ENCODE measurements at regions not wholly inside any gene's neighbourhood (a gene's known extent, or its start where the extent isn't known, plus 50 kb on each side); places are given as distances from the start of the nearest gene placed in this dataset.

DNA sequence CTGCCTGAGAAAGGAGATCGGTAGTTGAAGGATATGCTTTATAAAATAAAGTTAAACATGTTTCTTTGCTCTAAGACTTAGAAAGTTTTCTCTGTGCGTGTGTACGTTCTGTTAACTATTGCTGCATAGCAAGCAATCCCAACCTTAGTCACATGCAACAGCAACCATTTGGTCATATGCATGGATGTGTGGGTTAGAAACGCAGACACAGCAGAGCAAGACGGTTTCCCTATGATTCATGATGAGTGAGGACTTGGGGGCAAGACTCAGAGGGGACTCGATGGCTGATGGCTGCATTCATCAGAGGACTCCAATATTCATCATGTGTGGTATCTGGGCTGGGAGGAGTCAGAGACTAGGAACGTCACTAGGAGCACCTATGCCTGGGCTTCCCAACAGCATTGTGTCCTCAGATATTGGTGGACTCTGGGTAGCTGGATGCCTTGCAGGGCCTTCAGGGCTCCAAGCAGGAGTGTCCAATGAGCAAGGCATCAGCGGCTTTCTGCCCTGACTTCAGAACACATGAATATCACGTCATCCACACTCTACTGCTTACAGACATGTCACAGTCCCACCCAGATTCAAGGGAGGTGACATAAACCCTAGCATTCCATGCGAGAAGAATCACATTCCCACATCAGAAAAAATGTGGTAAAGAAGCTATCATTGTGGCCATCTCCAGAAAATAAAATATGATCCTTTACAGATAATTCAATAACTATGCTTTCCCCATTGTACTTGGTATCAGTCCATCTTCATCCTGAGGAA lies 731.2 kb downstream of the TNS3 start:
- CTCF ChIA-PET: no interaction called here
- Mint-ChIP-seq H3K27me3 (no peaks in the 10 kb centered on the region), H3K36me3 (ENCODE audit: low read depth) (no peaks in the 10 kb centered on the region)

DNA sequence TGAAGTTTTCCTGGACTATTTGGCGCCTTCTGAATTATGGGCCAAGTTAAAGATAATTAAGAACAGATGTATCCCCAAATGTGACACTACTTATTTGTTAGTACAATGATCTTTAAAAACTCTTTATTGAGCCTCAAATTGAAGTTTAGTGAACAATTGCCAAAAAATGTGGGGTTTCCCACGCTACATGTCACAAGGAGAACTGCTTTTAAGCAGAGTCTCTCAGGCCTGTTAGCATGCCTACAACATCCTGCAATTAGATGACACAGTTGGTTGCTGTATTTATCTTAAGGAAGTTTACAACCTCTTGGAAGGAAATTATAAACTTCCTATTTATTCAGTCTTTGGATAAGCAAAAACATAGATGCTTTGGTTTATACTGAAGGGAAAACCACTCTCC lies 733.0 kb downstream of the TNS3 start:
- CTCF ChIA-PET: no interaction called here
- Mint-ChIP-seq H3K27me3 (no peaks in the 10 kb centered on the region), H3K9me3 (peaks cover 5% of the 10 kb centered on the region), H3K4me3 (no peak overlapping the region), H3K27ac (no peak overlapping the region), H3K4me1 (no peaks in the 10 kb centered on the region), H3K36me3 (ENCODE audit: low read depth) (no peaks in the 10 kb centered on the region)
- POLR2A ChIA-PET: no interaction called here
- no peak for DNase-seq

More for the DNA sequence above, 731.2 kb downstream of the TNS3 start:
- DNase-seq: no peak
- H3K27ac Mint-ChIP-seq: no peak overlapping the region
- H3K4me3 Mint-ChIP-seq: no peak overlapping the region
- POLR2A ChIA-PET: no interaction called here
- peaks cover 2% of the 10 kb centered on the region for H3K9me3 Mint-ChIP-seq
- H3K4me1 Mint-ChIP-seq: no peaks in the 10 kb centered on the region

DNA sequence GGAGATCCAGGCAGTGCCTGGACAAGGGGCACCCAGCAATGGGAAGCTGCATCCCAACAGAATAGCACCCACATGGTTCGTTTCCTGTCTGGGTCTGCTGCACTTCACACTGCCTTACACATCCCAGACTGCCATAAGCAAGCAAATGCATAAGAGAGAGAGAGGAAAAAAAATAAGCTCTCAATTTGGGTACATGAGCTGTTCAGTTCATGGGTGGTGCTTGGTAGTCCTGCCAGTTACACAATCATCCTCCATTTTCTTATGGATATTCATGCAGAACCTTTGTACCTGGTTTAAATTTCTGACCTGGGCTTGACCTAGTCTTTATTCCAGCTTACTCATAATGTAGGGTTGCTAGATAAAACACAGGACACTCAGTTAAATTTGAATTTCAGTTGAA lies 733.6 kb downstream of the TNS3 start:
- POLR2A ChIA-PET: no interaction called here
- H3K27me3 Mint-ChIP-seq: no peaks in the 10 kb centered on the region
- H3K36me3 Mint-ChIP-seq (ENCODE audit: low read depth): no peaks in the 10 kb centered on the region
- H3K9me3 Mint-ChIP-seq: peaks cover 5% of the 10 kb centered on the region
- H3K4me1 Mint-ChIP-seq: no peaks in the 10 kb centered on the region
- H3K4me3 Mint-ChIP-seq: no peak overlapping the region
- CTCF ChIA-PET: no interaction called here
- DNase-seq: no peak
- H3K27ac Mint-ChIP-seq: no peak overlapping the region

DNA sequence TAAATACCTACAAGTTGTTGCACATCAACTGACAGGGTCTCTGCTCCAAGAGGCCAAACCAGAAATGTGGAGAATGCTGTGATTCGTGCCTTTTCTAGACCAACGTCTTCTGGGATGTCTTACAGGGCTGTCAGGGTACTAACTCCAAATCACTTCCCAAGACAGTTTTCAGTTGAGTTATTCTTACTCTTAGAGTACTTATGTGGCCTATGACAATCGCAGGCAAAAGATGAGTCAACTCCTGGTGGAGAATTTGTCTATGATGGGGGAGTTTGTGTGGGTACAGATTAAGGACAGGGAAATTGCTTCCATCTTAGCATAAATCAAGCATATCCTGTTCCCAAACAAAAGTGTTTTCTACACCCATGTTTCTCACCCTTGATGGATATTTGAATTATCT lies 734.8 kb downstream of the TNS3 start:
- H3K27me3 Mint-ChIP-seq: no peaks in the 10 kb centered on the region
- CTCF ChIA-PET: no interaction called here
- no peaks in the 10 kb centered on the region for H3K4me1 Mint-ChIP-seq
- no peaks in the 10 kb centered on the region for H3K36me3 Mint-ChIP-seq (ENCODE audit: low read depth)
- POLR2A ChIA-PET: no interaction called here
- no peak overlapping the region for H3K4me3 Mint-ChIP-seq
- DNase-seq: no peak
- no peak overlapping the region for H3K27ac Mint-ChIP-seq
- H3K9me3 Mint-ChIP-seq: peaks cover 5% of the 10 kb centered on the region

DNA sequence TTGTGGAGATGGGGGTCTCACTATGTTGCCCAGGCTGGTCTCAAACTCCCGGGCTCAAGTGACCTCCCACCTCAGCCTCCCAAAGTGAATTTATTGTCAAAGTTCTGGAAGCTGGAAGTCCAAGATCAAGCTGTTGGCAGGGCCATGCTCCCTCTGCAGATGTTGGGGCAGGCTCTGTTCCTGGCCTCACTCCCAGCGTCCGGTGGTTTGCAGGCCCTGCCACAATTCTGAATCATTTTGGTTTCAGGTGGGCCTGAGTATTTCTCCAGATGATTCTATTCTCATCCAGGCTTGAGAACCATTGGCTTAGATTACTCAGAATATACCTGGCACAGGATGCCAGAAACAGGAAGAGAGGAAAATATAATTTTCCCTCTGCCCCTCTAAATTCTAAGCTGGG lies 737.4 kb downstream of the TNS3 start:
- no peaks in the 10 kb centered on the region for H3K27me3 Mint-ChIP-seq
- no peaks in the 10 kb centered on the region for H3K36me3 Mint-ChIP-seq (ENCODE audit: low read depth)
- no peak for DNase-seq
- no peak overlapping the region for H3K4me3 Mint-ChIP-seq
- H3K27ac Mint-ChIP-seq: no peak overlapping the region
- peaks cover 7% of the 10 kb centered on the region for H3K9me3 Mint-ChIP-seq
- ChIA-PET CTCF (no interaction called here), POLR2A (no interaction called here)
- H3K4me1 Mint-ChIP-seq: no peaks in the 10 kb centered on the region

DNA sequence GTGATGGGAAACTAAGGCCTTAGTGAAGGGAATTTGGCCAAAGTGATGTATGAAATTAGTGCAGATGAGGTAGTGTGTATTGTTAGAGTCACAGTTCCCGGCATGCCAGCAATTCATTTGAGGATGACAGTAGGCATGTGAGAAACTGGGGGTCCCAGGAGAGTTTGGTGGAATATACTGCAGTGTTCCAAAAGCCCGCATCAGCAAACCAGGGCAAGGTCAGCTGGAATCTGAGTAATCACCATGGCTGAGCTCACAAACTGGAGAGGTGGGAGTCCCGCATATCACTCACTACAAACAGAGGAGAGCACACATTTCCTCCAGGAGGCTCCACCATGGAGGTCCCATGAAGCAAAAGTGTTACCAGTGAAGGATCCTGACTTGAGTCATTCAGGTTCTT lies 740.7 kb downstream of the TNS3 start:
- Mint-ChIP-seq H3K27me3 (no peaks in the 10 kb centered on the region), H3K27ac (no peak overlapping the region), H3K9me3 (peaks cover 7% of the 10 kb centered on the region), H3K36me3 (ENCODE audit: low read depth) (no peaks in the 10 kb centered on the region), H3K4me1 (no peaks in the 10 kb centered on the region), H3K4me3 (no peak overlapping the region)
- ChIA-PET CTCF (no interaction called here), POLR2A (no interaction called here)
- DNase-seq: no peak

DNA sequence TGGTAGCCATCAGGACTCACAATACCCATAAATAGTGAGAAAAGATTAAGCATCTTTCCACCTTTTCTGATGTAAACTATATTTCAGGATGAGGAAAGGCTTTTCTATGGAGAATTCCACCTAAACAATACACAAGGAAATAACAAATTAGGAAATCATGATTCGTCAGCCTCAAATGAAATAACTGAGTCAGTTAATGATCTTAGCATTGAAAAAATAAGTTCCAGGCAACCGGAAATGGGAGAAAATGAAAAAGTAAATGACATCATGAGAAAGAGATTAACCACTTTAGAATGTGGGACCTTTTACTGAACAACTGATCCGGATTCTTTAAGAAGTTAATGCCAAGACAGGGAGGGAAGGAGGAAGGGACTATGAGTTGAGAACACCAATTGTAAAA lies 742.3 kb downstream of the TNS3 start:
- POLR2A ChIA-PET: no interaction called here
- CTCF ChIA-PET: no interaction called here
- Mint-ChIP-seq H3K27ac (no peak overlapping the region), H3K36me3 (ENCODE audit: low read depth) (no peaks in the 10 kb centered on the region), H3K9me3 (peaks cover 2% of the 10 kb centered on the region), H3K27me3 (no peaks in the 10 kb centered on the region), H3K4me3 (no peak overlapping the region), H3K4me1 (no peaks in the 10 kb centered on the region)
- no peak for DNase-seq

DNA sequence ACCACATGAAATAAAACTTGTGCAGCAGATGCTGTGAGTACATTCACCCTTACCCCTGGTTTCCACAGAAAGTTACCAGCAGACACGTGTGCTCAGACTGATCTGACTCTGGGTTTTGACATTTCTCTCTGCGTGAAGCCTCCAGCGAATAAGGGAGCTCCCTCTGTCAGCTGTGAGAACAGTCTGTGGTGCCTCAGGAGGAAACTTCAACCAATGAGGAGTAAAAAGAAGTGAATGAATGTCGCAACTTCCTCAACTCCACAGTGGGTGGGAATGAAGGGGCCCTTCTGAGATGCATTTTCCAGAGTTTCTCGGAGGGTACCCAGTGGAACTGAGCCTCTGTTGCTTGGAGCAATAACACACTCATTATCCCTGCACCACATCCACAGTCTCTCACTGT lies 743.4 kb downstream of the TNS3 start:
- H3K27me3 Mint-ChIP-seq: no peaks in the 10 kb centered on the region
- H3K9me3 Mint-ChIP-seq: peaks cover 2% of the 10 kb centered on the region
- no peaks in the 10 kb centered on the region for H3K36me3 Mint-ChIP-seq (ENCODE audit: low read depth)
- CTCF ChIA-PET: interaction anchor here (0.6 kb wide), 1 partner anchor 319 kb away, joined by 4 read pairs; no protein-coding TSS in a partner anchor
- H3K4me1 Mint-ChIP-seq: no peaks in the 10 kb centered on the region
- DNase-seq: no peak
- H3K4me3 Mint-ChIP-seq: no peak overlapping the region
- H3K27ac Mint-ChIP-seq: no peak overlapping the region
- POLR2A ChIA-PET: no interaction called here

DNA sequence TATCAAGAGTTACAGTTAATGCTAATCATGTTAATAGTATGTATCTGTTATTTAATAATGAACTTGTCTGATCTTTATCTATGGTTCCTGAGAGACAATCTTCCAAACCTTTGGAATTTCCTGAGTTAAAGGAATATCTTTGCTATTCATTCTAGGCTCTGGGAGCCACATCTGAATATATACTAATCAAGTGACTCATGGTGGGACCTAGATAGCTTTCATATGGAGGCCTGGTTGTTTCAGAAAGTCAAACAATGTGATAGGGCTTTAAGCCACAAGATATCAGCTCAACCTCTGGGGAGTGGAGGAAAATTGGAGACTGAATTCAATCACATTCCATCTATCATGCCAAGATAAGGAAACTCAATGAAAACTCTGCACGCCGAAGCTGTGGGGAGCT lies 746.4 kb downstream of the TNS3 start:
- CTCF ChIA-PET: no interaction called here
- H3K4me1 Mint-ChIP-seq: no peaks in the 10 kb centered on the region
- POLR2A ChIA-PET: no interaction called here
- no peak overlapping the region for H3K4me3 Mint-ChIP-seq
- no peaks in the 10 kb centered on the region for H3K36me3 Mint-ChIP-seq (ENCODE audit: low read depth)
- no peak overlapping the region for H3K27ac Mint-ChIP-seq
- no peaks in the 10 kb centered on the region for H3K27me3 Mint-ChIP-seq
- peaks cover 2% of the 10 kb centered on the region for H3K9me3 Mint-ChIP-seq
- DNase-seq: no peak

DNA sequence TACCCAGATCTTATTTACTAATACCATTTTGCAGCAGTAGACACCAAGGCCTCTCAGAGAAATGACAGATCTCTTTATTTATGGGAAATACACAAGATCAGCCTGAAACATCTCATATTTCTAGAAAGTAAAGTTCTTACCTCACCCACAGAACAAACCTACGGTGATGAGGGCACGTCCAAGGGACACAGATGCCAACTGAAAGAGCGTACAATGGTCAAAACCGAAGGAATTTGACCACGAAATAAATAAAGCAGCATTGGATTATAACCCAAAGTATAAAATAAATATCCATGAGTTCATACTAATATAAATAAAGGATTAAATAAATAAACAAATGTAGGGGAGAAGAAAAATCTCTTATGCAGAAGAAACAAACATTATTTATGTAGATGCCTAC lies 747.0 kb downstream of the TNS3 start:
- H3K27ac Mint-ChIP-seq: no peak overlapping the region

DNA sequence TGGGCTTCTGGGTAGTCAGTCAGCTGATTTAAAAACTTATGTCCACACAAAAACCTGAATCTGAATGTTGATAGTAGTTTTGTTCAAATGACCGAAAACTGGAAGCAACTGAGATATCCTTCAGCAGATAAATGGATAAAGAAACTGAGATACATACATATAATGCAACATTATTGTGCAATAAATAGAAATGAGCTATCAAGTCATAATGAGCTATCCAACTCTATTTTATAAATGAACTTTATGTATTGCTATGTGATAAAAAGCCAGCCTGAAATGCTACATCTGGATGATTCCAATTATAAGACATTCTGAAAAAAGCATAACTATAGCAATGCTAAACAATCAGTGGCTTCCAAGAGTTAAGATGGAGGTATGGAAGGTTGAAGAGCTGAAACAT lies 748.7 kb downstream of the TNS3 start:
- no peak overlapping the region for H3K4me3 Mint-ChIP-seq
- no peaks in the 10 kb centered on the region for H3K4me1 Mint-ChIP-seq
- ChIA-PET POLR2A (no interaction called here), CTCF (no interaction called here)
- DNase-seq: no peak
- H3K27ac Mint-ChIP-seq: no peak overlapping the region
- H3K27me3 Mint-ChIP-seq: no peaks in the 10 kb centered on the region
- no peaks in the 10 kb centered on the region for H3K36me3 Mint-ChIP-seq (ENCODE audit: low read depth)
- H3K9me3 Mint-ChIP-seq: no peaks in the 10 kb centered on the region

More for the DNA sequence above, 747.0 kb downstream of the TNS3 start:
- CTCF ChIA-PET: no interaction called here
- Mint-ChIP-seq H3K4me1 (no peaks in the 10 kb centered on the region), H3K4me3 (no peak overlapping the region), H3K9me3 (peaks cover 2% of the 10 kb centered on the region), H3K36me3 (ENCODE audit: low read depth) (no peaks in the 10 kb centered on the region), H3K27me3 (no peaks in the 10 kb centered on the region)
- POLR2A ChIA-PET: no interaction called here
- no peak for DNase-seq

DNA sequence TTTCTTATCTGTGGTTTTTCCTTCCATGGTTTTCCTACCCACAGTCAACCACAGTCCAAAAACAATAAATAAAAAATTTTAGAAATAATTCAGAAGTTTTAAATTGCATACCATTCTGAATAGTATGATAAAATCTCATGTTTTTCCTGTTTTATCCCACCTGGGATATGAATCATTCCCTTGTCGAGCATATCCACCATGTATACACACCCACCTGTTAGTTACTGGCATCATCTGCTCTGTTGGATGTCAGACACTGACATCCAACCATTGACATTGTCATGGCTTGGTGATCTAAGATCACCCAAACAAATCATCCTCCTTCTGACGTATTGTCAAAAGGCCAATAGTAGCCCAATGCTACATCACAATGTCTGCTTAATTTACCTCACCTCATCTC lies 749.8 kb downstream of the TNS3 start:
- Mint-ChIP-seq H3K4me1 (no peaks in the 10 kb centered on the region), H3K4me3 (no peak overlapping the region), H3K9me3 (no peaks in the 10 kb centered on the region), H3K27ac (no peak overlapping the region), H3K27me3 (no peaks in the 10 kb centered on the region), H3K36me3 (ENCODE audit: low read depth) (no peaks in the 10 kb centered on the region)
- ChIA-PET CTCF (no interaction called here), POLR2A (no interaction called here)
- no peak for DNase-seq

DNA sequence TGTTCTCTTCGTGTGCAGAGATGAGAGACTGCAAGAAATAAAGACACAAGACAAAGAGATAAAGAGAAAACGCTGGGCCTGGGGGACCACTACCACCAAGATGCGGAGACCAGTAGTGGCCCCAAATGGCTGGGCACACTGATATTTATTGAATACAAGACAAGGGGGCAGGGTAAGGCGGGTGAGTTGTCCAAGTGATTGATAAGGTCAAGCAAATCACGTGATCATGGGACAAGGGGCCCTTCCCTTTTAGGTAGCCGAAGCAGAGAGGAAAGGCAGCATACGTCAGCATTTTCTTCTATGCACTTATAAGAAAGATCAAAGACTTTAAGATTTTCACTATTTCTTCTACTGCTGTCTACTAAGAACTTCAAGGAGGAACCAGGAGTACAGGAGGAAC lies 762.1 kb downstream of the TNS3 start:
- DNase-seq: no peak
- H3K27ac Mint-ChIP-seq: no peak overlapping the region
- no peaks in the 10 kb centered on the region for H3K4me1 Mint-ChIP-seq
- CTCF ChIA-PET: no interaction called here
- H3K9me3 Mint-ChIP-seq: peaks cover 7% of the 10 kb centered on the region
- no peaks in the 10 kb centered on the region for H3K27me3 Mint-ChIP-seq
- POLR2A ChIA-PET: no interaction called here
- no peaks in the 10 kb centered on the region for H3K36me3 Mint-ChIP-seq (ENCODE audit: low read depth)
- no peak overlapping the region for H3K4me3 Mint-ChIP-seq

DNA sequence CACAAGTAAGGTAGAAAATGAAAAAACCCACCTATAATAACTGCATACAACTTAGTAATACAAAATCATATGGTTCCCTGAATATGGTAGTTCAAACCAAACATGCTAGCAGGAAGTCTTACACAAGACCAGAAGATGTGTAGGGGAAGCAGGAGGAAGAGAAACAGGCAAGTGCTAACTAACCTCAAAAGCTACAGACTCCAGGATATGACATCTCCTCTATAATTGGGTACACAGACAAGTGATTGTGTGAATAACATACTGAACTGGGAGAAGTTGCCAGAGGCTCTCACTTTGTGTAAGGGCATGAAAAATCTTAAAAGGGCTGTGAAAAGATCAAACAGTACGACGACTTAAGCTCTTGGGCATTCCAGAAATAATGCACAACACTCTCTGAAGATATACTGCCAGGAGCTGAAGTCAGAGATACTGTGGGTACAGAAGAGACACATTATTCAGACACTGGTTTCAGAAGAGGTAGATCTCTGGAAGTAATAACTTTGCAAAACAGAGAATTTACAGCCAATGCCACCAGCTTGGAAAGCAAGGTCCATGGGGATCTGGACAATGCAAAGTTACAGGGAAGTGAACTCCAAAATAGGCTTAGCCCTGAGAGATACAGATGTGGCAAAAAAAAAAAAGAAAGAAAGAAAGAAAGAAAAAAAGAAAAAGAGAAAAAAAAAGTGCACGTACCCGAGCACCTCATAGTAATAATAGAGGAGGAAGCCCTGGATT lies 767.2 kb downstream of the TNS3 start:
- Mint-ChIP-seq H3K27ac (no peak overlapping the region), H3K4me1 (no peaks in the 10 kb centered on the region), H3K36me3 (ENCODE audit: low read depth) (no peaks in the 10 kb centered on the region), H3K4me3 (no peak overlapping the region), H3K27me3 (no peaks in the 10 kb centered on the region), H3K9me3 (peaks cover 4% of the 10 kb centered on the region)
- ChIA-PET CTCF (no interaction called here), POLR2A (no interaction called here)
- no peak for DNase-seq

Data from activated CD4-positive, alpha-beta T cell treated with anti-CD3 and anti-CD28 coated beads, Interleukin-2, amount 10 ng/mL, durations not matched to agents 7 days and 5 days (primary cell).